ENCODE measurements at regions not wholly inside any gene's neighbourhood (a gene's known extent, or its start where the extent isn't known, plus 50 kb on each side); places are given as distances from the start of the nearest gene placed in this dataset.

DNA sequence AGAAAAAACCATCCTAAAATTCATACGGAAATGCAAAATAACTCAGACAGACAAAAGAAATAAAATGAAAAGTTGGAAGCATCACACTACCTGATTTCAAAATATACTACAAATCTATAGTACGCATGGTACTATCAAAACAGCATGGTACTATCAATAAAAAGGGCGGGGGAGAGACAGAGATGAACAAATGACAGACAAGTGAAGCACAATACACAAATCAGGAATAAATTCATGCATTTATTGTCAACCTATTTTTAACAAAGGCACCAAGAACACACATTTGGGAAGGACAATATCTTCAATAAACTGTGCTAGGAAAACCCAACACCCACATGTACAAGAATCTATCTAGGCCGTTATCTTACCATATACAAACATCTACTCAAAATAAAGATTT, 207.4 kb upstream of the WSB1 start (continued):
- 0 out of 4 replicates have a peak, but pooled peaks of 1 of the 2 experiments have one; percentile 21 for TF ChIP-seq MNT (conservative IDR thresholded peaks at IDR 0.05)
- TF ChIP-seq ZC3H4 (CRISPR knock-in tag; IDR thresholded peaks at IDR 0.05; ENCODE audit: borderline replicate concordance) = no peak
- TF ChIP-seq, protein P1, sequence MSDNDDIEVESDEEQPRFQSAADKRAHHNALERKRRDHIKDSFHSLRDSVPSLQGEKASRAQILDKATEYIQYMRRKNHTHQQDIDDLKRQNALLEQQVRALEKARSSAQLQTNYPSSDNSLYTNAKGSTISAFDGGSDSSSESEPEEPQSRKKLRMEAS (CRISPR knock-in tag; IDR thresholded peaks at IDR 0.05) = no peak
- no peak for TF ChIP-seq ZFP36 (IDR thresholded peaks at IDR 0.05; ENCODE audit: low read depth, low read length, partially characterized antibody)
- no peak for TF ChIP-seq IRF2 (CRISPR knock-in tag; IDR thresholded peaks at IDR 0.05)
- 0 out of 2 replicates have a peak, but pooled peaks have one; percentile 4 for TF ChIP-seq POLR2A (conservative IDR thresholded peaks at IDR 0.05)
- TF ChIP-seq KHSRP (IDR thresholded peaks at IDR 0.05) = no peak
- no peak for TF ChIP-seq NR4A1 (CRISPR knock-in tag; IDR thresholded peaks at IDR 0.05)
- no peak for TF ChIP-seq NR4A1 (tag; IDR thresholded peaks at IDR 0.05)
- no peak for TF ChIP-seq MCM2 (IDR thresholded peaks at IDR 0.05; ENCODE audit: low read depth)
- no peak for TF ChIP-seq TAF9B (IDR thresholded peaks at IDR 0.05; ENCODE audit: partially characterized antibody)
- TF ChIP-seq ZBED1 (IDR thresholded peaks at IDR 0.05) = peak; percentile 14; the same call in 1 of the 2 replicates
- peak; percentile 64 for TF ChIP-seq POLR2H (tag; IDR thresholded peaks at IDR 0.05; ENCODE audit: low read depth)
- no peak for TF ChIP-seq SMAD1 (IDR thresholded peaks at IDR 0.05; ENCODE audit: low read depth, low read length, partially characterized antibody)
- TF ChIP-seq, protein P2, sequence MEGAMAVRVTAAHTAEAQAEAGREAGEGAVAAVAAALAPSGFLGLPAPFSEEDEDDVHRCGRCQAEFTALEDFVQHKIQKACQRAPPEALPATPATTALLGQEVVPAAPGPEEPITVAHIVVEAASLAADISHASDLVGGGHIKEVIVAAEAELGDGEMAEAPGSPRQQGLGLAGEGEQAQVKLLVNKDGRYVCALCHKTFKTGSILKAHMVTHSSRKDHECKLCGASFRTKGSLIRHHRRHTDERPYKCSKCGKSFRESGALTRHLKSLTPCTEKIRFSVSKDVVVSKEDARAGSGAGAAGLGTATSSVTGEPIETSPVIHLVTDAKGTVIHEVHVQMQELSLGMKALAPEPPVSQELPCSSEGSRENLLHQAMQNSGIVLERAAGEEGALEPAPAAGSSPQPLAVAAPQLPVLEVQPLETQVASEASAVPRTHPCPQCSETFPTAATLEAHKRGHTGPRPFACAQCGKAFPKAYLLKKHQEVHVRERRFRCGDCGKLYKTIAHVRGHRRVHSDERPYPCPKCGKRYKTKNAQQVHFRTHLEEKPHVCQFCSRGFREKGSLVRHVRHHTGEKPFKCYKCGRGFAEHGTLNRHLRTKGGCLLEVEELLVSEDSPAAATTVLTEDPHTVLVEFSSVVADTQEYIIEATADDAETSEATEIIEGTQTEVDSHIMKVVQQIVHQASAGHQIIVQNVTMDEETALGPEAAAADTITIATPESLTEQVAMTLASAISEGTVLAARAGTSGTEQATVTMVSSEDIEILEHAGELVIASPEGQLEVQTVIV (CRISPR knock-in tag; IDR thresholded peaks at IDR 0.05; ENCODE audit: borderline replicate concordance) = no peak
- no peak for TF ChIP-seq POLR2AphosphoS2 (IDR thresholded peaks at IDR 0.05; ENCODE audit: low read length)
- TF ChIP-seq, protein P3, sequence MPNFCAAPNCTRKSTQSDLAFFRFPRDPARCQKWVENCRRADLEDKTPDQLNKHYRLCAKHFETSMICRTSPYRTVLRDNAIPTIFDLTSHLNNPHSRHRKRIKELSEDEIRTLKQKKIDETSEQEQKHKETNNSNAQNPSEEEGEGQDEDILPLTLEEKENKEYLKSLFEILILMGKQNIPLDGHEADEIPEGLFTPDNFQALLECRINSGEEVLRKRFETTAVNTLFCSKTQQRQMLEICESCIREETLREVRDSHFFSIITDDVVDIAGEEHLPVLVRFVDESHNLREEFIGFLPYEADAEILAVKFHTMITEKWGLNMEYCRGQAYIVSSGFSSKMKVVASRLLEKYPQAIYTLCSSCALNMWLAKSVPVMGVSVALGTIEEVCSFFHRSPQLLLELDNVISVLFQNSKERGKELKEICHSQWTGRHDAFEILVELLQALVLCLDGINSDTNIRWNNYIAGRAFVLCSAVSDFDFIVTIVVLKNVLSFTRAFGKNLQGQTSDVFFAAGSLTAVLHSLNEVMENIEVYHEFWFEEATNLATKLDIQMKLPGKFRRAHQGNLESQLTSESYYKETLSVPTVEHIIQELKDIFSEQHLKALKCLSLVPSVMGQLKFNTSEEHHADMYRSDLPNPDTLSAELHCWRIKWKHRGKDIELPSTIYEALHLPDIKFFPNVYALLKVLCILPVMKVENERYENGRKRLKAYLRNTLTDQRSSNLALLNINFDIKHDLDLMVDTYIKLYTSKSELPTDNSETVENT (CRISPR knock-in tag; IDR thresholded peaks at IDR 0.05) = no peak
- TF ChIP-seq, protein P4, sequence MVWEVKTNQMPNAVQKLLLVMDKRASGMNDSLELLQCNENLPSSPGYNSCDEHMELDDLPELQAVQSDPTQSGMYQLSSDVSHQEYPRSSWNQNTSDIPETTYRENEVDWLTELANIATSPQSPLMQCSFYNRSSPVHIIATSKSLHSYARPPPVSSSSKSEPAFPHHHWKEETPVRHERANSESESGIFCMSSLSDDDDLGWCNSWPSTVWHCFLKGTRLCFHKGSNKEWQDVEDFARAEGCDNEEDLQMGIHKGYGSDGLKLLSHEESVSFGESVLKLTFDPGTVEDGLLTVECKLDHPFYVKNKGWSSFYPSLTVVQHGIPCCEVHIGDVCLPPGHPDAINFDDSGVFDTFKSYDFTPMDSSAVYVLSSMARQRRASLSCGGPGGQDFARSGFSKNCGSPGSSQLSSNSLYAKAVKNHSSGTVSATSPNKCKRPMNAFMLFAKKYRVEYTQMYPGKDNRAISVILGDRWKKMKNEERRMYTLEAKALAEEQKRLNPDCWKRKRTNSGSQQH (CRISPR knock-in tag; IDR thresholded peaks at IDR 0.05) = no peak

All from K562 (cell line).